ENCODE measurements at regions not wholly inside any gene's neighbourhood (a gene's known extent, or its start where the extent isn't known, plus 50 kb on each side); places are given as distances from the start of the nearest gene placed in this dataset.

- Histone ChIP-seq H3K4me1 (ENCODE audit: control insufficient read depth in 5 of 5, insufficient read depth in 5 of 5, low read length in 5 of 5) (peaks cover 0 to 23% (median 0%) of the 10 kb centered on the region in 5 donors), H3K36me3 (ENCODE audit: control insufficient read depth in 4 of 4, insufficient read depth in 4 of 4, low read length in 4 of 4) (no peaks in the 10 kb centered on the region), H3K4me3 (no peak overlapping the region), H3K27ac (ENCODE audit: low read depth in 1 of 2, low read length in 1 of 2) (no peak overlapping the region), H3K9me3 (ENCODE audit: control insufficient read depth in 4 of 4, insufficient read depth in 3 of 4, low read length in 3 of 4) (peaks cover 0 to 7% (median 0%) of the 10 kb centered on the region in 4 donors), H3K9ac (ENCODE audit: insufficient read depth in 1 of 2, low read length in 2 of 2) (no peak overlapping the region), H3K27me3 (ENCODE audit: control insufficient read depth in 3 of 3, insufficient read depth in 3 of 3, low read length in 2 of 3) (peaks cover 24 to 96% (median 95%) of the 10 kb centered on the region in 3 donors)
- peak in 1 of 3 donors; percentile 45 for DNase-seq
- WGBS, 2 donors, result 11 to 21% methylated on average over 9 of the region's 9 CpGs
- no peak for TF ChIP-seq CTCF (IDR thresholded peaks at IDR 0.05; ENCODE audit: control extremely low read depth, extremely low read depth)
- no peak for ATAC-seq (ENCODE audit: insufficient read depth, low FRiP score)
These were observed 80.8 kb downstream of the NR2F2 start for GRCh38 chr15:96411056-96412031.

GRCh38 chr15:96412045-96412905 is 81.8 kb downstream of the NR2F2 start:
- Histone ChIP-seq H3K9me3 (ENCODE audit: control insufficient read depth in 4 of 4, insufficient read depth in 3 of 4, low read length in 3 of 4) (peaks cover 0 to 7% (median 0%) of the 10 kb centered on the region in 4 donors), H3K27me3 (ENCODE audit: control insufficient read depth in 3 of 3, insufficient read depth in 3 of 3, low read length in 2 of 3) (peaks cover 25 to 96% (median 93%) of the 10 kb centered on the region in 3 donors), H3K4me1 (ENCODE audit: control insufficient read depth in 5 of 5, insufficient read depth in 5 of 5, low read length in 5 of 5) (peaks cover 0 to 32% (median 0%) of the 10 kb centered on the region in 5 donors), H3K9ac (ENCODE audit: insufficient read depth in 1 of 2, low read length in 2 of 2) (no peak overlapping the region), H3K4me3 (no peak overlapping the region), H3K27ac (ENCODE audit: low read depth in 1 of 2, low read length in 1 of 2) (no peak overlapping the region), H3K36me3 (ENCODE audit: control insufficient read depth in 4 of 4, insufficient read depth in 4 of 4, low read length in 4 of 4) (no peaks in the 10 kb centered on the region)
- DNase-seq (peak in 1 of 3 donors; percentile 10), ATAC-seq (ENCODE audit: insufficient read depth, low FRiP score) (no peak)
- no peak for TF ChIP-seq CTCF (IDR thresholded peaks at IDR 0.05; ENCODE audit: control extremely low read depth, extremely low read depth)
- WGBS, 2 donors, result 19 to 45% methylated on average over 6 of the region's 6 CpGs

- Histone ChIP-seq H3K9me3 (ENCODE audit: control insufficient read depth in 4 of 4, insufficient read depth in 3 of 4, low read length in 3 of 4) (peaks cover 0 to 7% (median 0%) of the 10 kb centered on the region in 4 donors), H3K27ac (ENCODE audit: low read depth in 1 of 2, low read length in 1 of 2) (no peak overlapping the region), H3K27me3 (ENCODE audit: control insufficient read depth in 3 of 3, insufficient read depth in 3 of 3, low read length in 2 of 3) (peaks cover 25 to 96% (median 93%) of the 10 kb centered on the region in 3 donors), H3K36me3 (ENCODE audit: control insufficient read depth in 4 of 4, insufficient read depth in 4 of 4, low read length in 4 of 4) (no peaks in the 10 kb centered on the region), H3K9ac (ENCODE audit: insufficient read depth in 1 of 2, low read length in 2 of 2) (no peak overlapping the region), H3K4me1 (ENCODE audit: control insufficient read depth in 5 of 5, insufficient read depth in 5 of 5, low read length in 5 of 5) (peaks cover 0 to 36% (median 0%) of the 10 kb centered on the region in 5 donors), H3K4me3 (no peak overlapping the region)
- ATAC-seq (ENCODE audit: insufficient read depth, low FRiP score) (no peak), DNase-seq (peak in 1 of 3 donors; percentile 12)
- 17 to 21% methylated on average over 1 of the region's 1 CpG for WGBS, 2 donors
- TF ChIP-seq CTCF (IDR thresholded peaks at IDR 0.05; ENCODE audit: control extremely low read depth, extremely low read depth), result no peak
These were observed 82.4 kb downstream of the NR2F2 start for GRCh38 chr15:96412906-96413231.

Data from lung (tissue), 11 donors.